CD14-positive monocyte (primary cell): ENCODE measurements at regions not wholly inside any gene's neighbourhood (a gene's known extent, or its start where the extent isn't known, plus 50 kb on each side); places are given as distances from the start of the nearest gene placed in this dataset.

Experiments used
- DNase-seq, 3 donors: peaks; one replicate each; pipeline ENCODE4 v3.0.0-alpha.2; 2011 to 2022
- H2AFZ ChIP-seq: 2 replicates; pipeline ENCODE4 v1.6.0; 2012; ENCODE audit warnings: mild to moderate bottlenecking, low read depth, low read length, inconsistent platforms; ENCODE audit not compliant: insufficient read depth, poor library complexity, severe bottlenecking
- H3K27ac ChIP-seq, 2 donors: 1 replicate in 1 of 2; 2 replicates in 1 of 2; pipeline ENCODE4 v1.5.1; 2012 to 2013; ENCODE audit warnings: low read length in 2 of 2, control low read depth in 1 of 2, inconsistent platforms in 1 of 2, low read depth in 1 of 2, mild to moderate bottlenecking in 1 of 2
- H3K27me3 ChIP-seq, 2 donors: one replicate each; pipeline versions ENCODE4 v1.6.0 to v1.6.1; 2011 to 2013; ENCODE audit warnings: low read length in 2 of 2; ENCODE audit not compliant: control insufficient read depth in 2 of 2, insufficient read depth in 2 of 2
- H3K36me3 ChIP-seq, 2 donors: replicated peaks in 1 of 2; 1 replicate in 1 of 2; 2 replicates in 1 of 2; pipeline versions ENCODE4 v1.5.1 to v1.6.1; 2012 to 2013; ENCODE audit warnings: low read length in 2 of 2, control low read depth in 1 of 2, inconsistent platforms in 1 of 2, mild to moderate bottlenecking in 1 of 2; ENCODE audit not compliant: insufficient read depth in 2 of 2, control insufficient read depth in 1 of 2
- H3K4me1 ChIP-seq, 2 donors: 1 replicate in 1 of 2; 2 replicates in 1 of 2; pipeline versions ENCODE4 v1.5.1 to v1.6.1; 2012 to 2013; ENCODE audit warnings: low read length in 2 of 2, control low read depth in 1 of 2, inconsistent platforms in 1 of 2, mild to moderate bottlenecking in 1 of 2, moderate library complexity in 1 of 2; ENCODE audit not compliant: insufficient read depth in 2 of 2, control insufficient read depth in 1 of 2
- H3K4me2 ChIP-seq: replicated peaks from 2 replicates; pipeline ENCODE3; 2012; ENCODE audit warnings: low read length, moderate library complexity, mild to moderate bottlenecking; ENCODE audit not compliant: poor library complexity, severe bottlenecking; ENCODE audit errors: extremely low read depth
- H3K4me3 ChIP-seq, 3 experiments: fragments of 200-600 bp in 1 of 3; sonication (generic) in 1 of 3; replicated peaks in 1 of 3; 1 replicate in 2 of 3; 2 replicates in 1 of 3; pipeline ENCODE4 v1.5.1; 2011 to 2013; ENCODE audit warnings: low read length in 3 of 3, mild to moderate bottlenecking in 3 of 3, control low read depth in 2 of 3, low read depth in 2 of 3, inconsistent platforms in 1 of 3, moderate library complexity in 1 of 3
- H3K79me2 ChIP-seq: 2 replicates; pipeline ENCODE4 v1.6.0; 2012; ENCODE audit warnings: mild to moderate bottlenecking, control low read depth, inconsistent platforms, low read length, moderate library complexity; ENCODE audit not compliant: insufficient read depth
- H3K9ac ChIP-seq: 2 replicates; pipeline ENCODE4 v1.6.0; 2017; ENCODE audit warnings: low read length, mild to moderate bottlenecking; ENCODE audit not compliant: insufficient read depth, poor library complexity, severe bottlenecking
- H3K9me3 ChIP-seq, 2 donors: replicated peaks in 1 of 2; 1 replicate in 1 of 2; 2 replicates in 1 of 2; pipeline versions ENCODE4 v1.5.1 to v1.6.1; 2012 to 2013; ENCODE audit warnings: low read length in 2 of 2, control low read depth in 1 of 2; ENCODE audit not compliant: control insufficient read depth in 1 of 2, insufficient read depth in 1 of 2
- H4K20me1 ChIP-seq: 2 replicates; pipeline ENCODE4 v1.6.0; 2012; ENCODE audit warnings: mild to moderate bottlenecking, low read length, control low read depth, moderate library complexity; ENCODE audit not compliant: insufficient read depth
- H3K27ac Mint-ChIP-seq, 7 donors: one replicate each; pipeline ENCODE4 v1.8.0; 2020; ENCODE audit warnings: mild to moderate bottlenecking in 7 of 7, mixed read lengths in 7 of 7, moderate library complexity in 6 of 7, inconsistent platforms in 2 of 7
- H3K27me3 Mint-ChIP-seq, 3 donors: one replicate each; pipeline ENCODE4 v1.8.0; 2021 to 2022; ENCODE audit warnings: low read depth in 3 of 3, mild to moderate bottlenecking in 3 of 3, mixed read lengths in 3 of 3, moderate library complexity in 3 of 3, inconsistent platforms in 1 of 3
- H3K36me3 Mint-ChIP-seq, 2 donors: one replicate each; pipeline ENCODE4 v1.8.0; 2020; ENCODE audit warnings: mixed read lengths in 2 of 2, inconsistent platforms in 1 of 2, mild to moderate bottlenecking in 1 of 2
- H3K4me1 Mint-ChIP-seq: one replicate; pipeline ENCODE4 v1.8.0; 2020; ENCODE audit warnings: mild to moderate bottlenecking, mixed read lengths
- H3K4me3 Mint-ChIP-seq, 2 donors: one replicate each; pipeline ENCODE4 v1.8.0; 2020; ENCODE audit warnings: mild to moderate bottlenecking in 2 of 2, mixed read lengths in 2 of 2, moderate library complexity in 1 of 2
- H3K9me3 Mint-ChIP-seq, 7 donors: one replicate each; pipeline ENCODE4 v1.8.0; 2020 to 2022; ENCODE audit warnings: mixed read lengths in 7 of 7, mild to moderate bottlenecking in 6 of 7, moderate library complexity in 6 of 7, inconsistent platforms in 2 of 7
- WGBS: methylation state at CpG from one replicate; pipeline ENCODE4 v1.1.5; 2013; ENCODE audit warnings: missing lambda C conversion rate; ENCODE audit not compliant: insufficient coverage; 5-methylcytosine and 5-hydroxymethylcytosine counted together
- intact Hi-C, 2 donors: fragments of 100-400 bp; cut with micrococcal nuclease; formaldehyde crosslinking; loops; one replicate each; pipeline versions ENCODE4 v1.15.0 to v1.15.1; 2023
- TF ChIP-seq, protein P1 (sequence below): fragments of 200-600 bp; IDR thresholded peaks from one replicate; pipeline ENCODE4 v1.8.0; 2022; ENCODE audit warnings: antibody characterized with exemption, mild to moderate bottlenecking

GRCh38 chr1:217136895-217137205, 413.6 kb upstream of the ESRRG start:
- Histone ChIP-seq H2AFZ (no peak overlapping the region), H3K4me2 (no peak overlapping the region), H3K27ac (no peak overlapping the region), H3K79me2 (no peaks in the 10 kb centered on the region), H3K4me3 (no peak overlapping the region), H4K20me1 (no peaks in the 10 kb centered on the region), H3K36me3 (no peaks in the 10 kb centered on the region), H3K4me1 (no peaks in the 10 kb centered on the region), H3K9ac (no peak overlapping the region), H3K27me3 (peaks cover 57 to 91% of the 10 kb centered on the region in 2 donors), H3K9me3 (peaks cover 9 to 43% of the 10 kb centered on the region in 2 donors)
- peak overlapping the region in 1 of 2 donors; percentile 89 for H3K4me3 Mint-ChIP-seq
- H3K9me3 Mint-ChIP-seq = peaks cover 0 to 39% (median 21%) of the 10 kb centered on the region in 7 donors
- 3% methylated on average over 5 of the region's 11 CpGs for WGBS
- intact Hi-C loops = no loop called here
- H3K36me3 Mint-ChIP-seq = peaks cover 0 to 5% of the 10 kb centered on the region in 2 donors
- no peak overlapping the region for H3K27ac Mint-ChIP-seq
- peaks cover 88 to 95% (median 89%) of the 10 kb centered on the region in 3 donors for H3K27me3 Mint-ChIP-seq
- TF ChIP-seq, protein P1, sequence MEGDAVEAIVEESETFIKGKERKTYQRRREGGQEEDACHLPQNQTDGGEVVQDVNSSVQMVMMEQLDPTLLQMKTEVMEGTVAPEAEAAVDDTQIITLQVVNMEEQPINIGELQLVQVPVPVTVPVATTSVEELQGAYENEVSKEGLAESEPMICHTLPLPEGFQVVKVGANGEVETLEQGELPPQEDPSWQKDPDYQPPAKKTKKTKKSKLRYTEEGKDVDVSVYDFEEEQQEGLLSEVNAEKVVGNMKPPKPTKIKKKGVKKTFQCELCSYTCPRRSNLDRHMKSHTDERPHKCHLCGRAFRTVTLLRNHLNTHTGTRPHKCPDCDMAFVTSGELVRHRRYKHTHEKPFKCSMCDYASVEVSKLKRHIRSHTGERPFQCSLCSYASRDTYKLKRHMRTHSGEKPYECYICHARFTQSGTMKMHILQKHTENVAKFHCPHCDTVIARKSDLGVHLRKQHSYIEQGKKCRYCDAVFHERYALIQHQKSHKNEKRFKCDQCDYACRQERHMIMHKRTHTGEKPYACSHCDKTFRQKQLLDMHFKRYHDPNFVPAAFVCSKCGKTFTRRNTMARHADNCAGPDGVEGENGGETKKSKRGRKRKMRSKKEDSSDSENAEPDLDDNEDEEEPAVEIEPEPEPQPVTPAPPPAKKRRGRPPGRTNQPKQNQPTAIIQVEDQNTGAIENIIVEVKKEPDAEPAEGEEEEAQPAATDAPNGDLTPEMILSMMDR = no peak
- H3K4me1 Mint-ChIP-seq = peaks cover 4% of the 10 kb centered on the region
- no peak for DNase-seq

GRCh38 chr1:217135987-217136894, 413.0 kb upstream of the ESRRG start:
- peaks cover 0 to 41% (median 21%) of the 10 kb centered on the region in 7 donors for H3K9me3 Mint-ChIP-seq
- no peaks in the 10 kb centered on the region for H4K20me1 ChIP-seq
- no peaks in the 10 kb centered on the region for H3K36me3 ChIP-seq
- peaks cover 84 to 93% (median 91%) of the 10 kb centered on the region in 3 donors for H3K27me3 Mint-ChIP-seq
- no peak overlapping the region for H3K4me2 ChIP-seq
- H3K36me3 Mint-ChIP-seq = peaks cover 0 to 5% of the 10 kb centered on the region in 2 donors
- H3K9me3 ChIP-seq = peaks cover 9 to 43% of the 10 kb centered on the region in 2 donors
- no peak overlapping the region for H3K4me3 ChIP-seq
- TF ChIP-seq, protein P1 = no peak
- no peak overlapping the region for H3K27ac ChIP-seq
- 4% methylated on average over 15 of the region's 36 CpGs for WGBS
- peaks cover 4% of the 10 kb centered on the region for H3K4me1 Mint-ChIP-seq
- H3K4me3 Mint-ChIP-seq = peak overlapping the region in 1 of 2 donors; percentile 89
- no peak overlapping the region for H2AFZ ChIP-seq
- no peak for DNase-seq
- H3K9ac ChIP-seq = no peak overlapping the region
- H3K27ac Mint-ChIP-seq = no peak overlapping the region
- no peaks in the 10 kb centered on the region for H3K79me2 ChIP-seq
- H3K27me3 ChIP-seq = peaks cover 51 to 85% of the 10 kb centered on the region in 2 donors
- intact Hi-C loops = no loop called here
- H3K4me1 ChIP-seq = no peaks in the 10 kb centered on the region
